ENCODE measurements at regions not wholly inside any gene's neighbourhood (a gene's known extent, or its start where the extent isn't known, plus 50 kb on each side); places are given as distances from the start of the nearest gene placed in this dataset.

GRCh38 chr18:6542296-6542695, 127.6 kb upstream of the L3MBTL4 start:
- H3K4me3 Mint-ChIP-seq (ENCODE audit: unreplicated experiment) = no peak overlapping the region
- no peaks in the 10 kb centered on the region for H3K27me3 Mint-ChIP-seq (ENCODE audit: unreplicated experiment)
- no peak overlapping the region for H3K27ac Mint-ChIP-seq (ENCODE audit: unreplicated experiment)
- peaks cover 7% of the 10 kb centered on the region for H3K4me1 Mint-ChIP-seq (ENCODE audit: unreplicated experiment)
- H3K36me3 Mint-ChIP-seq (ENCODE audit: low read depth, unreplicated experiment) = no peaks in the 10 kb centered on the region
- no peaks in the 10 kb centered on the region for H3K9me3 Mint-ChIP-seq (ENCODE audit: unreplicated experiment)
- DNase-seq (ENCODE audit: low spot score) = no peak
- TF ChIP-seq CTCF (IDR thresholded peaks at IDR 0.05; ENCODE audit: unreplicated experiment) = no peak

DNA sequence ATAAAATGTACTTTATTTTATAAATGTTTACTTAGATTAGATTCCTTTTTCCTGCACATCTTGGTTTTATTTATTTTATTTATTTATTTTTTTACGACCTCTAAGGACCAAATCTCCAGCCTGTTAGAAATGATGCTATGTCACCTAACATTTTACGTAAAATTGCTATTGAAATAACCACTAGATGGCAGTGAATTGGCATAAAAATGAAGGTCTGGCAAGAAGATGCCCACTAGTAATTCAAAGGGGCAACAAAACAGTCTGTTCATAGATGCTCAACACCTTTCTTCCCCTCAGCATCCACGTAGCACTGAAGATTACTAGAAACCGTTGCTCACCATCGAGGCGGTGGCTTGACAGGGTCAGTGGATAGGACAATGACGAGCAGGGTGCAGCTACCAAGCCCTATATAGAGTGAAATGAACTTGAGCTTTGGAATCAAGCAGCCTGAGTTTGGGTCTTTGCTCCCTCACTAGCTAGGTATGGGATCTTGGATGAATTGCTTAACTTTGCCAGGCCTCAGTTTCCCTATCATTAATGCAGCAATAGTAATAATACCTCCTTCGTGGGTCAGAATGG, 128.7 kb upstream of the L3MBTL4 start:
- Mint-ChIP-seq H3K27ac (ENCODE audit: unreplicated experiment) (no peak overlapping the region), H3K27me3 (ENCODE audit: unreplicated experiment) (no peaks in the 10 kb centered on the region), H3K36me3 (ENCODE audit: low read depth, unreplicated experiment) (no peaks in the 10 kb centered on the region), H3K4me3 (ENCODE audit: unreplicated experiment) (no peak overlapping the region), H3K9me3 (ENCODE audit: unreplicated experiment) (no peaks in the 10 kb centered on the region), H3K4me1 (ENCODE audit: unreplicated experiment) (peaks cover 7% of the 10 kb centered on the region)
- no peak for DNase-seq (ENCODE audit: low spot score)
- TF ChIP-seq CTCF (IDR thresholded peaks at IDR 0.05; ENCODE audit: unreplicated experiment) = peak; percentile 78

GRCh38 chr18:6546229-6546628, 131.5 kb upstream of the L3MBTL4 start:
- H3K4me1 Mint-ChIP-seq (ENCODE audit: unreplicated experiment) = no peaks in the 10 kb centered on the region
- DNase-seq (ENCODE audit: low spot score) = no peak
- H3K27me3 Mint-ChIP-seq (ENCODE audit: unreplicated experiment) = no peaks in the 10 kb centered on the region
- TF ChIP-seq CTCF (IDR thresholded peaks at IDR 0.05; ENCODE audit: unreplicated experiment) = no peak
- no peak overlapping the region for H3K27ac Mint-ChIP-seq (ENCODE audit: unreplicated experiment)
- no peaks in the 10 kb centered on the region for H3K36me3 Mint-ChIP-seq (ENCODE audit: low read depth, unreplicated experiment)
- no peak overlapping the region for H3K4me3 Mint-ChIP-seq (ENCODE audit: unreplicated experiment)
- no peaks in the 10 kb centered on the region for H3K9me3 Mint-ChIP-seq (ENCODE audit: unreplicated experiment)

GRCh38 chr18:6547476-6547875, 132.8 kb upstream of the L3MBTL4 start:
- no peak for TF ChIP-seq CTCF (IDR thresholded peaks at IDR 0.05; ENCODE audit: unreplicated experiment)
- no peaks in the 10 kb centered on the region for H3K36me3 Mint-ChIP-seq (ENCODE audit: low read depth, unreplicated experiment)
- no peaks in the 10 kb centered on the region for H3K27me3 Mint-ChIP-seq (ENCODE audit: unreplicated experiment)
- H3K27ac Mint-ChIP-seq (ENCODE audit: unreplicated experiment) = no peak overlapping the region
- H3K9me3 Mint-ChIP-seq (ENCODE audit: unreplicated experiment) = no peaks in the 10 kb centered on the region
- DNase-seq (ENCODE audit: low spot score) = no peak
- no peaks in the 10 kb centered on the region for H3K4me1 Mint-ChIP-seq (ENCODE audit: unreplicated experiment)
- no peak overlapping the region for H3K4me3 Mint-ChIP-seq (ENCODE audit: unreplicated experiment)

- Mint-ChIP-seq H3K36me3 (ENCODE audit: low read depth, unreplicated experiment) (no peaks in the 10 kb centered on the region), H3K4me3 (ENCODE audit: unreplicated experiment) (no peak overlapping the region), H3K4me1 (ENCODE audit: unreplicated experiment) (no peaks in the 10 kb centered on the region), H3K9me3 (ENCODE audit: unreplicated experiment) (no peaks in the 10 kb centered on the region), H3K27me3 (ENCODE audit: unreplicated experiment) (no peaks in the 10 kb centered on the region), H3K27ac (ENCODE audit: unreplicated experiment) (no peak overlapping the region)
- DNase-seq (ENCODE audit: low spot score) = no peak
- no peak for TF ChIP-seq CTCF (IDR thresholded peaks at IDR 0.05; ENCODE audit: unreplicated experiment)
Observed at GRCh38 chr18:6553234-6553900, 138.7 kb upstream of the L3MBTL4 start.
